RPMI7951 (cell line): ENCODE measurements at regions not wholly inside any gene's neighbourhood (a gene's known extent, or its start where the extent isn't known, plus 50 kb on each side); places are given as distances from the start of the nearest gene placed in this dataset.

Experiments
- DNase-seq: peaks from one replicate; pipeline ENCODE4 v3.0.0-alpha.2; 2012; ENCODE audit warnings: low read depth

DNA sequence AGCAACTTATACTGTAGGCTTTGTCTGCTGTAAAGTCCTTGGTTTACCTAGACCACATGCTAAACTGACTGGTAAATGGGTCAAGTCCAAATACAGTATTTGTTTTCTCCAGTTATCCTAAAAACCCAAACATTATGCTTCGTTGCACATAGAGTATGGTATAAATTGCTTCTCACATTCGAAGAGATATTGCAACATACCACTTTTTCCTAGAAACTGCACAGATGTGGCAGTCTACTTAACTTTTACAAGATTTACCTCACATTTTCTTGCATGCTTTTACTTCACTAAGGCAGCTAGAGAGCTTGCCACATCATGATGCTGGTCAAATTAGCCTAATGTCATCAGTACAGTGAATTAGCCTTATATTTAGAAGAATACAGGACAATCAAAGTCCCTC is 66.0 kb upstream of the SCN7A start:
- no peak for DNase-seq

DNA sequence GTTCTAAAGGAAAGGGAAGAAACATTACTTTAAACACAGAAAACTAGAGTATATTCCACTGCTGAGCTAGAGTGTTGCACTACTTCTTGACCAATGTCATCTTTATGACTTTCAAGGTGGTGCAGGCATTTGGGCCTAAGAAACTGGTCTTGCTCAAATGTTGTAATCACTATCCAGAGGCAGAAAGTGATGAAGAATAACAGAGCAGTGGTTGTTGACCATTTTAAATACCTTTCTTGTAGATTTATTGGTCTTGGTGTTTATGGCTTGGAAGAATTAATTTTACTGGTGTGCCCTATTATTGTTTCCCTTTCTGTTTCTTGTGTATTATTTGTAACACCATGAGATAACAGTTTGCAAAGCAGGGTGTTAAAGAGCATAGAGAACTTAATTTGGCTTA is 56.9 kb upstream of the SCN7A start:
- DNase-seq = no peak

DNA sequence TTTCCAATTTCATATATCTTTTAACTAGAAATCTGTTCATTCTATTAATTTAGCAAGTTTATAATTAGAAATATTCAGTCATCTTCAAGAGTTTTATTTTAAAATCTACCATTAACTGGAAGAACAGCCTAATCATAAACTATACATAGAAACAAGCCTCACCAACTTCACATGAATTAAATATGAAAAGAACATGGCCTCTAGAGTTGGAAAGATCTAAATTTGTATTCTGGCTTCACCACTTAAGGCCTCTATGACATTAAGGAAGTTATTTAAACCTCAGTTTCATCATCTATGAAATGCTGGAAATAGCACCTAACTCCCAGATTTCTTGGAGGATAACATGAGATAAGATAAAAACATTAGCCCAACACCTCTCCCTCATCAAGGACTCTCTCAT is 51.4 kb upstream of the SCN7A start:
- DNase-seq = no peak
